Fibroblast of mammary gland (primary cell): ENCODE measurements at regions not wholly inside any gene's neighbourhood (a gene's known extent, or its start where the extent isn't known, plus 50 kb on each side); places are given as distances from the start of the nearest gene placed in this dataset.
"Not testable (repeated sequence)": the region's sequence is repeated elsewhere in the genome, so short reads cannot be mapped to it uniquely, and the experiment has no call there.

Source experiments
- DNase-seq: peaks from one replicate; pipeline ENCODE4 v3.0.0-alpha.2; 2010; ENCODE audit warnings: low read depth
- H3K4me3 ChIP-seq: 2 replicates; pipeline ENCODE4 v1.5.1; 2011; ENCODE audit warnings: low read depth, mild to moderate bottlenecking, low read length, moderate library complexity; ENCODE audit not compliant: control insufficient read depth
- CTCF ChIP-seq: conservative IDR thresholded peaks from 2 replicates; pipeline ENCODE4 v1.5.1; 2011; ENCODE audit warnings: low read depth, low read length, inconsistent platforms; ENCODE audit not compliant: control insufficient read depth, insufficient read depth

GRCh38 chr15:20341901-20342600, 199.5 kb downstream of the GOLGA6L6 start:
- no peak for DNase-seq
- no peak overlapping the region for H3K4me3 ChIP-seq
- no peak for TF ChIP-seq CTCF

- TF ChIP-seq CTCF, result no peak
- no peak overlapping the region for H3K4me3 ChIP-seq
- no peak for DNase-seq
These were observed 200.5 kb downstream of the GOLGA6L6 start for GRCh38 chr15:20340931-20341661.

- H3K4me3 ChIP-seq, result no peak overlapping the region
- no peak for DNase-seq
- no peak for TF ChIP-seq CTCF
These were observed 201.2 kb downstream of the GOLGA6L6 start for GRCh38 chr15:20340331-20340811.

- H3K4me3 ChIP-seq, DNase-seq: not testable (repeated sequence)
These were observed 202.4 kb downstream of the GOLGA6L6 start for GRCh38 chr15:20339086-20339791.

- not testable (repeated sequence) for H3K4me3 ChIP-seq, DNase-seq
These were observed 202.9 kb downstream of the GOLGA6L6 start for GRCh38 chr15:20338671-20339070.

- not testable (repeated sequence) for H3K4me3 ChIP-seq, DNase-seq
These were observed 204.4 kb downstream of the GOLGA6L6 start for GRCh38 chr15:20337238-20337637.

- H3K4me3 ChIP-seq, result not testable (repeated sequence)
These were observed 207.1 kb downstream of the GOLGA6L6 start for GRCh38 chr15:20334451-20334850.

GRCh38 chr15:20325751-20326150, 215.8 kb downstream of the GOLGA6L6 start:
- DNase-seq, H3K4me3 ChIP-seq: not testable (repeated sequence)

More at GRCh38 chr15:20334451-20334850, 207.1 kb downstream of the GOLGA6L6 start:
- DNase-seq, result not testable (repeated sequence)

GRCh38 chr15:20317132-20317531, 224.5 kb downstream of the GOLGA6L6 start:
- H3K4me3 ChIP-seq, DNase-seq: not testable (repeated sequence)

- DNase-seq, result not testable (repeated sequence)
These were observed 230.5 kb downstream of the GOLGA6L6 start for GRCh38 chr15:20311014-20311680.

More at GRCh38 chr15:20311014-20311680, 230.5 kb downstream of the GOLGA6L6 start:
- H3K4me3 ChIP-seq, result not testable (repeated sequence)
